ENCODE measurements at regions not wholly inside any gene's neighbourhood (a gene's known extent, or its start where the extent isn't known, plus 50 kb on each side); places are given as distances from the start of the nearest gene placed in this dataset.

- Histone ChIP-seq H3K27ac (ENCODE audit: insufficient read depth, low read length) (no peak overlapping the region), H4K8ac (ENCODE audit: low read depth in 2 of 2, low read length in 2 of 2) (no peak overlapping the region), H2AK9ac (replicated peaks; ENCODE audit: low read depth, low read length, poor library complexity) (no peak overlapping the region), H2BK20ac (ENCODE audit: low read depth, low read length) (no peak overlapping the region), H3K9ac (ENCODE audit: low read depth, low read length) (no peak overlapping the region), H4K91ac (ENCODE audit: insufficient read depth, low read depth, low read length) (no peak overlapping the region), H3K4me1 (ENCODE audit: control insufficient read depth, insufficient read depth, low read length) (no peaks in the 10 kb centered on the region), H2BK5ac (ENCODE audit: low read depth, low read length, poor library complexity, severe bottlenecking) (no peak overlapping the region), H3K4me3 (ENCODE audit: insufficient read depth, low read depth, low read length) (no peak overlapping the region), H3K36me3 (ENCODE audit: control insufficient read depth, insufficient read depth, low read length) (no peaks in the 10 kb centered on the region), H2BK15ac (ENCODE audit: low read depth, low read length) (no peak overlapping the region), H2BK120ac (ENCODE audit: low read depth, low read length) (no peak overlapping the region), H3K9me1 (ENCODE audit: insufficient read depth, low read length) (0 out of 2 replicates have a peak, but pooled peaks cover 2% of the 10 kb centered on the region), H3K4me2 (ENCODE audit: low read depth, low read length) (no peak overlapping the region), H3K14ac (replicated peaks; ENCODE audit: low read depth, low read length) (no peak overlapping the region), H3K23ac (ENCODE audit: low read depth, low read length) (no peak overlapping the region), H2AK5ac (ENCODE audit: low read depth, low read length) (no peak overlapping the region), H3K4ac (ENCODE audit: low read depth, low read length) (no peak overlapping the region), H3K56ac (ENCODE audit: extremely low read depth, insufficient read depth, low read length) (no peak overlapping the region), H3K9me3 (ENCODE audit: control insufficient read depth, insufficient read depth, low read length) (peaks cover 12% of the 10 kb centered on the region), H4K5ac (ENCODE audit: low read depth, low read length) (no peak overlapping the region), H3K79me1 (ENCODE audit: low read depth in 1 of 2, low read length in 2 of 2) (no peaks in the 10 kb centered on the region), H4K20me1 (ENCODE audit: insufficient read depth, low read length) (no peaks in the 10 kb centered on the region), H2AFZ (replicated peaks; ENCODE audit: low read length, poor library complexity) (no peak overlapping the region), H3K27me3 (ENCODE audit: control insufficient read depth, insufficient read depth, low read length) (no peaks in the 10 kb centered on the region), H3K18ac (ENCODE audit: low read depth, low read length) (no peak overlapping the region)
- CTCF ChIA-PET: no interaction called here
- BruUV-seq (replicated peaks): no TSS peak
- POLR2A ChIA-PET (ENCODE audit: unreplicated experiment): no interaction called here
- ATAC-seq (ENCODE audit: low read depth): no peak
- no peak for DNase-seq
- intact Hi-C loops (cut with micrococcal nuclease): no loop called here
- in situ Hi-C loops (cut with MboI; ENCODE audit: low sequenced_read_pairs): no loop called here
- dilution Hi-C loops (cut with HindIII; ENCODE audit: low sequenced_read_pairs, unreplicated experiment): no loop called here
- TF ChIP-seq RAD21 (IDR thresholded peaks at IDR 0.05; ENCODE audit: low read length): no peak
- no peak for TF ChIP-seq SMC3 (IDR thresholded peaks at IDR 0.05; ENCODE audit: low read depth, low read length)
- no peak for TF ChIP-seq MAFK (IDR thresholded peaks at IDR 0.05; ENCODE audit: low read depth, low read length)
- no peak for TF ChIP-seq RCOR1 (IDR thresholded peaks at IDR 0.05; ENCODE audit: insufficient replicate concordance, low read length)
Measured at GRCh38 chr13:63005625-63006024, 1590.0 kb upstream of the PCDH20 start.
